Iris pigment epithelial cell (primary cell): ENCODE measurements at regions not wholly inside any gene's neighbourhood (a gene's known extent, or its start where the extent isn't known, plus 50 kb on each side); places are given as distances from the start of the nearest gene placed in this dataset.

Experiments used
- DNase-seq: peaks from one replicate; pipeline ENCODE4 v3.0.0-alpha.2; 2011; ENCODE audit warnings: low read depth

DNA sequence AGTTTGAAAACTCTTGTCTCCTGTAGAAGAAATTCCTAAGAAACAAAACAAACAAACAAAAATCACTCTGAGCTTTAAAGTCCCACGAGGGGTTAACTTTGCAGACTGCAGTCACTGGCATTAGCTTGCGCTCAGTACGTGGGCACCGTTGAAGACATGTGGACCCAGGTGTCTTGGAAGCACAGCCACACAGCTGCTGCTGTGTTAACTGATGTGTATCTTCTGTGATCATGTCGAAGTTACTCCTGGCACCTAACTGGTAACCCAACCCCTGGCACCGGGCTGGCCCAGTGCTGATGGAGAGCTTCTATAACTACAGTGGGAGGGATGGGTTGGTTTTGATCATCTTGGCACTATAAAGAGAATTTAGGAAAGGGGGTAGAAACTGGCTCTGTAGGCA lies 51.6 kb upstream of the FHL2 start:
- no peak for DNase-seq

DNA sequence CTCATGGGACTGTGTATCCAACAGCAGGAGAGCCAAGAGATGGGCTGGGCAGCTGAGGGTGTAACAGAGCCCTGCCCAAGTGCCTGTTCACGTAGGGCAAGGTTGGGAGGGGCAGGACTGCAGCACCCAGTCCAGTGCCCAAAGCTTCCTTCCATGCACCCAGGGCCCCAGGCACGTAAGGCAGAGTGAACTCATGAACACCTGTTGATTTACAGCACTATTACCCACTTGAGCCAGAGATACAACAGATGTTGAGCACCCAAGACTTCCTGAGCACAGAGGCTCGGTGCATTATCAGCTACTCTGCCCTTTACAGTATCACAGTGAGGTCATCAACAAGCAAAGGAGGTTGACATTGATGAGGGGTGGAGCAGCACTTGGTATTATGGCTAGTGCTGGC lies 50.2 kb upstream of the FHL2 start:
- DNase-seq, result no peak
